WTC11 (cell line): ENCODE measurements at regions not wholly inside any gene's neighbourhood (a gene's known extent, or its start where the extent isn't known, plus 50 kb on each side); places are given as distances from the start of the nearest gene placed in this dataset.

Experiments
- ATAC-seq: fragments of 200-7000 bp; cut with Tn5 transposase; 2 replicates; pipeline ENCODE4 v1.10.0; 2021; ENCODE audit warnings: mild to moderate bottlenecking, moderate library complexity
- CTCF ChIA-PET: fragments of 300-600 bp; sonication (Branson Sonifier 250); formaldehyde crosslinking; loops from one replicate; lab custom pipeline; 2021; ENCODE audit warnings: antibody characterized with exemption; lab: Charles Lee
- POLR2A ChIA-PET: fragments of 350-600 bp; sonication (Branson Sonifier 250); formaldehyde crosslinking; loops from one replicate; lab custom pipeline; 2021; ENCODE audit warnings: antibody characterized with exemption; lab: Charles Lee
- DNase-seq: peaks from one replicate; pipeline ENCODE4 v3.0.0; 2021; ENCODE audit warnings: low spot score
- H3K27ac Mint-ChIP-seq: 2 replicates; pipeline ENCODE4 v1.8.0; 2021; ENCODE audit warnings: mixed read lengths
- H3K27me3 Mint-ChIP-seq: 2 replicates; pipeline ENCODE4 v1.8.0; 2021; ENCODE audit warnings: low read depth, mild to moderate bottlenecking, moderate library complexity, mixed read lengths
- H3K36me3 Mint-ChIP-seq: 2 replicates; pipeline ENCODE4 v1.8.0; 2021; ENCODE audit warnings: mixed read lengths
- H3K4me1 Mint-ChIP-seq: 2 replicates; pipeline ENCODE4 v1.8.0; 2022; ENCODE audit warnings: mixed read lengths
- H3K4me3 Mint-ChIP-seq: 2 replicates; pipeline ENCODE4 v1.8.0; 2021; ENCODE audit warnings: mild to moderate bottlenecking, moderate library complexity, mixed read lengths
- H3K9me3 Mint-ChIP-seq: 2 replicates; pipeline ENCODE4 v1.8.0; 2021; ENCODE audit warnings: mixed read lengths
- ATF1 ChIP-seq: sonication (generic); formaldehyde crosslinking; IDR thresholded peaks from 2 replicates; pipeline ENCODE4 v1.8.1; 2023; ENCODE audit warnings: mild to moderate bottlenecking, moderate library complexity, missing genetic modification reagents
- ELF4 ChIP-seq: sonication (generic); formaldehyde crosslinking; IDR thresholded peaks from 2 replicates; pipeline ENCODE4 v1.8.1; 2022; ENCODE audit warnings: low read depth, mild to moderate bottlenecking, moderate library complexity, missing genetic modification reagents
- GABPB1 ChIP-seq: sonication (generic); formaldehyde crosslinking; IDR thresholded peaks from 2 replicates; pipeline ENCODE4 v1.8.1; 2023; ENCODE audit warnings: mild to moderate bottlenecking, missing genetic modification reagents
- GRHL2 ChIP-seq: fragments of 250-450 bp; sonication (Bioruptor Pico); IDR thresholded peaks from 2 replicates; pipeline ENCODE4 v1.8.0; 2022; ENCODE audit warnings: mild to moderate bottlenecking, moderate library complexity; ENCODE audit not compliant: insufficient replicate concordance, severe bottlenecking
- GTF2I ChIP-seq: fragments of 250-450 bp; sonication (Bioruptor Pico); conservative IDR thresholded peaks from 2 replicates; pipeline ENCODE4 v1.4.0; 2021; ENCODE audit warnings: mild to moderate bottlenecking
- JAZF1 ChIP-seq: fragments of 250-450 bp; sonication (Bioruptor Pico); IDR thresholded peaks from 2 replicates; pipeline ENCODE4 v1.9.0; 2021; ENCODE audit warnings: moderate library complexity, mild to moderate bottlenecking, inconsistent platforms
- MXD4 ChIP-seq: fragments of 250-450 bp; sonication (Bioruptor Pico); IDR thresholded peaks from 2 replicates; pipeline ENCODE4 v1.8.0; 2021; ENCODE audit warnings: mild to moderate bottlenecking, moderate library complexity, borderline replicate concordance
- NR2C2 ChIP-seq: sonication (generic); formaldehyde crosslinking; IDR thresholded peaks from 2 replicates; pipeline ENCODE4 v1.8.0; 2022; ENCODE audit warnings: mild to moderate bottlenecking, missing genetic modification reagents
- NR3C1 ChIP-seq: sonication (generic); formaldehyde crosslinking; conservative IDR thresholded peaks from 2 replicates; pipeline ENCODE4 v1.8.1; 2023; ENCODE audit warnings: low read depth, mild to moderate bottlenecking, missing genetic modification reagents
- RORB ChIP-seq: fragments of 250-450 bp; sonication (Bioruptor Pico); IDR thresholded peaks from 2 replicates; pipeline ENCODE4 v1.9.0; 2021; ENCODE audit warnings: mild to moderate bottlenecking
- SOX15 ChIP-seq: fragments of 250-450 bp; sonication (Bioruptor Pico); IDR thresholded peaks from 2 replicates; pipeline ENCODE4 v1.9.0; 2021; ENCODE audit warnings: mild to moderate bottlenecking
- TEAD1 ChIP-seq: sonication (generic); formaldehyde crosslinking; IDR thresholded peaks from 2 replicates; pipeline ENCODE4 v1.8.0; 2022; ENCODE audit warnings: mild to moderate bottlenecking, missing genetic modification reagents
- TEAD4 ChIP-seq: sonication (generic); formaldehyde crosslinking; IDR thresholded peaks from 2 replicates; pipeline ENCODE4 v1.8.0; 2022; ENCODE audit warnings: mild to moderate bottlenecking, missing genetic modification reagents
- ZNF138 ChIP-seq: sonication (generic); formaldehyde crosslinking; conservative IDR thresholded peaks from 2 replicates; pipeline ENCODE4 v1.8.1; 2022; ENCODE audit warnings: mild to moderate bottlenecking, moderate library complexity, missing genetic modification reagents
- ZNF416 ChIP-seq: fragments of 250-450 bp; sonication (Bioruptor Pico); IDR thresholded peaks from 2 replicates; pipeline ENCODE4 v1.9.0; 2021; ENCODE audit warnings: mild to moderate bottlenecking, inconsistent platforms
- TF ChIP-seq, protein P1 (sequence below): fragments of 250-450 bp; sonication (Bioruptor Pico); IDR thresholded peaks from 2 replicates; pipeline ENCODE4 v1.9.0; 2021; ENCODE audit warnings: moderate library complexity, mild to moderate bottlenecking, inconsistent platforms, borderline replicate concordance
- TF ChIP-seq, protein P2 (sequence below): sonication (generic); formaldehyde crosslinking; IDR thresholded peaks from 2 replicates; pipeline ENCODE4 v1.8.0; 2022; ENCODE audit warnings: mild to moderate bottlenecking, missing genetic modification reagents
- TF ChIP-seq, protein P3 (sequence below): fragments of 250-450 bp; sonication (Bioruptor Pico); IDR thresholded peaks from 2 replicates; pipeline ENCODE4 v1.9.0; 2021; ENCODE audit warnings: mild to moderate bottlenecking
- TF ChIP-seq, protein P4 (sequence below): sonication (generic); formaldehyde crosslinking; IDR thresholded peaks from 2 replicates; pipeline ENCODE4 v1.8.1; 2022; ENCODE audit warnings: low read depth, missing genetic modification reagents, borderline replicate concordance
- TF ChIP-seq, protein P5 (sequence below): sonication (generic); formaldehyde crosslinking; IDR thresholded peaks from 2 replicates; pipeline ENCODE4 v1.8.1; 2022; ENCODE audit warnings: low read depth, mild to moderate bottlenecking, moderate library complexity, missing genetic modification reagents, borderline replicate concordance
- TF ChIP-seq, protein P6 (sequence below): sonication (generic); formaldehyde crosslinking; IDR thresholded peaks from 2 replicates; pipeline ENCODE4 v1.8.0; 2023; ENCODE audit warnings: missing genetic modification reagents
- TF ChIP-seq, protein P7 (sequence below): sonication (generic); formaldehyde crosslinking; IDR thresholded peaks from 2 replicates; pipeline ENCODE4 v1.8.0; 2022; ENCODE audit warnings: mild to moderate bottlenecking, missing genetic modification reagents
- TF ChIP-seq, protein P8 (sequence below): sonication (generic); formaldehyde crosslinking; IDR thresholded peaks from 2 replicates; pipeline ENCODE4 v1.8.1; 2023; ENCODE audit warnings: mild to moderate bottlenecking, missing genetic modification reagents, moderate library complexity
- TF ChIP-seq, protein P9 (sequence below): fragments of 250-450 bp; sonication (Bioruptor Pico); IDR thresholded peaks from 2 replicates; pipeline ENCODE4 v2.1.2; 2022; ENCODE audit warnings: mild to moderate bottlenecking, moderate library complexity

DNA sequence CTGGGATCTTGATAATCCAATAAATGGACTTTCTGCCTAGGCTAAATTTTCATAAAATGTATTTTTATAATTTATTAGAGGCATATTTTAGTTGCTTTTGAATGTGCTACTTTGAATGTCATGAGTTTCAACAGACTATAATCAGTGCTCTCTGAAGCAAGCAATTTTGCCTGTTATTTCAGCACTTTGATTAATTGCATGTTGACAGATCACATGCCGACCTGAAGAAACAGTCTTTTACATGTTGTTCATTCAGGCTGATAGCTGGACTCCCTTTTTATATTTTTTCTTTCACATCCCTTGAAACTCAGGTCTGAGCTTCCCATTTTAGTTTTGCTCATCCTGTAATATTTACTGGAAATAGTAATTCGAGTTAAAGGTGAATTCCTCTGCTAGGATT lies 341.0 kb downstream of the NAP1L3 start:
- TF ChIP-seq MXD4 (no peak), GTF2I (CRISPR knock-in tag) (no peak), ATF1 (CRISPR knock-in tag) (no peak), JAZF1 (no peak), GABPB1 (CRISPR knock-in tag) (no peak), TEAD4 (CRISPR knock-in tag) (no peak), SOX15 (no peak), ZNF416 (CRISPR knock-in tag) (no peak), NR3C1 (no peak), GRHL2 (CRISPR knock-in tag) (no peak), ZNF138 (CRISPR knock-in tag) (no peak), NR2C2 (no peak)
- TF ChIP-seq, protein P1, sequence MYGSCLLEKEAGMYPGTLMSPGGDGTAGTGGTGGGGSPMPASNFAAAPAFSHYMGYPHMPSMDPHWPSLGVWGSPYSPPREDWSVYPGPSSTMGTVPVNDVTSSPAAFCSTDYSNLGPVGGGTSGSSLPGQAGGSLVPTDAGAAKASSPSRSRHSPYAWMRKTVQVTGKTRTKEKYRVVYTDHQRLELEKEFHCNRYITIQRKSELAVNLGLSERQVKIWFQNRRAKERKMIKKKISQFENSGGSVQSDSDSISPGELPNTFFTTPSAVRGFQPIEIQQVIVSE (CRISPR knock-in tag), result no peak
- TF ChIP-seq, protein P2, sequence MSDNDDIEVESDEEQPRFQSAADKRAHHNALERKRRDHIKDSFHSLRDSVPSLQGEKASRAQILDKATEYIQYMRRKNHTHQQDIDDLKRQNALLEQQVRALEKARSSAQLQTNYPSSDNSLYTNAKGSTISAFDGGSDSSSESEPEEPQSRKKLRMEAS (CRISPR knock-in tag), result no peak
- TF ChIP-seq, protein P3, sequence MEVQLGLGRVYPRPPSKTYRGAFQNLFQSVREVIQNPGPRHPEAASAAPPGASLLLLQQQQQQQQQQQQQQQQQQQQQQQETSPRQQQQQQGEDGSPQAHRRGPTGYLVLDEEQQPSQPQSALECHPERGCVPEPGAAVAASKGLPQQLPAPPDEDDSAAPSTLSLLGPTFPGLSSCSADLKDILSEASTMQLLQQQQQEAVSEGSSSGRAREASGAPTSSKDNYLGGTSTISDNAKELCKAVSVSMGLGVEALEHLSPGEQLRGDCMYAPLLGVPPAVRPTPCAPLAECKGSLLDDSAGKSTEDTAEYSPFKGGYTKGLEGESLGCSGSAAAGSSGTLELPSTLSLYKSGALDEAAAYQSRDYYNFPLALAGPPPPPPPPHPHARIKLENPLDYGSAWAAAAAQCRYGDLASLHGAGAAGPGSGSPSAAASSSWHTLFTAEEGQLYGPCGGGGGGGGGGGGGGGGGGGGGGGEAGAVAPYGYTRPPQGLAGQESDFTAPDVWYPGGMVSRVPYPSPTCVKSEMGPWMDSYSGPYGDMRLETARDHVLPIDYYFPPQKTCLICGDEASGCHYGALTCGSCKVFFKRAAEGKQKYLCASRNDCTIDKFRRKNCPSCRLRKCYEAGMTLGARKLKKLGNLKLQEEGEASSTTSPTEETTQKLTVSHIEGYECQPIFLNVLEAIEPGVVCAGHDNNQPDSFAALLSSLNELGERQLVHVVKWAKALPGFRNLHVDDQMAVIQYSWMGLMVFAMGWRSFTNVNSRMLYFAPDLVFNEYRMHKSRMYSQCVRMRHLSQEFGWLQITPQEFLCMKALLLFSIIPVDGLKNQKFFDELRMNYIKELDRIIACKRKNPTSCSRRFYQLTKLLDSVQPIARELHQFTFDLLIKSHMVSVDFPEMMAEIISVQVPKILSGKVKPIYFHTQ (CRISPR knock-in tag), result no peak
- TF ChIP-seq, protein P4, sequence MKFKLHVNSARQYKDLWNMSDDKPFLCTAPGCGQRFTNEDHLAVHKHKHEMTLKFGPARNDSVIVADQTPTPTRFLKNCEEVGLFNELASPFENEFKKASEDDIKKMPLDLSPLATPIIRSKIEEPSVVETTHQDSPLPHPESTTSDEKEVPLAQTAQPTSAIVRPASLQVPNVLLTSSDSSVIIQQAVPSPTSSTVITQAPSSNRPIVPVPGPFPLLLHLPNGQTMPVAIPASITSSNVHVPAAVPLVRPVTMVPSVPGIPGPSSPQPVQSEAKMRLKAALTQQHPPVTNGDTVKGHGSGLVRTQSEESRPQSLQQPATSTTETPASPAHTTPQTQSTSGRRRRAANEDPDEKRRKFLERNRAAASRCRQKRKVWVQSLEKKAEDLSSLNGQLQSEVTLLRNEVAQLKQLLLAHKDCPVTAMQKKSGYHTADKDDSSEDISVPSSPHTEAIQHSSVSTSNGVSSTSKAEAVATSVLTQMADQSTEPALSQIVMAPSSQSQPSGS (CRISPR knock-in tag), result no peak
- TF ChIP-seq, protein P5, sequence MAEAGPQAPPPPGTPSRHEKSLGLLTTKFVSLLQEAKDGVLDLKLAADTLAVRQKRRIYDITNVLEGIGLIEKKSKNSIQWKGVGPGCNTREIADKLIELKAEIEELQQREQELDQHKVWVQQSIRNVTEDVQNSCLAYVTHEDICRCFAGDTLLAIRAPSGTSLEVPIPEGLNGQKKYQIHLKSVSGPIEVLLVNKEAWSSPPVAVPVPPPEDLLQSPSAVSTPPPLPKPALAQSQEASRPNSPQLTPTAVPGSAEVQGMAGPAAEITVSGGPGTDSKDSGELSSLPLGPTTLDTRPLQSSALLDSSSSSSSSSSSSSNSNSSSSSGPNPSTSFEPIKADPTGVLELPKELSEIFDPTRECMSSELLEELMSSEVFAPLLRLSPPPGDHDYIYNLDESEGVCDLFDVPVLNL (CRISPR knock-in tag), result no peak
- TF ChIP-seq, protein P6, sequence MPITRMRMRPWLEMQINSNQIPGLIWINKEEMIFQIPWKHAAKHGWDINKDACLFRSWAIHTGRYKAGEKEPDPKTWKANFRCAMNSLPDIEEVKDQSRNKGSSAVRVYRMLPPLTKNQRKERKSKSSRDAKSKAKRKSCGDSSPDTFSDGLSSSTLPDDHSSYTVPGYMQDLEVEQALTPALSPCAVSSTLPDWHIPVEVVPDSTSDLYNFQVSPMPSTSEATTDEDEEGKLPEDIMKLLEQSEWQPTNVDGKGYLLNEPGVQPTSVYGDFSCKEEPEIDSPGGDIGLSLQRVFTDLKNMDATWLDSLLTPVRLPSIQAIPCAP, result no peak
- TF ChIP-seq, protein P7, sequence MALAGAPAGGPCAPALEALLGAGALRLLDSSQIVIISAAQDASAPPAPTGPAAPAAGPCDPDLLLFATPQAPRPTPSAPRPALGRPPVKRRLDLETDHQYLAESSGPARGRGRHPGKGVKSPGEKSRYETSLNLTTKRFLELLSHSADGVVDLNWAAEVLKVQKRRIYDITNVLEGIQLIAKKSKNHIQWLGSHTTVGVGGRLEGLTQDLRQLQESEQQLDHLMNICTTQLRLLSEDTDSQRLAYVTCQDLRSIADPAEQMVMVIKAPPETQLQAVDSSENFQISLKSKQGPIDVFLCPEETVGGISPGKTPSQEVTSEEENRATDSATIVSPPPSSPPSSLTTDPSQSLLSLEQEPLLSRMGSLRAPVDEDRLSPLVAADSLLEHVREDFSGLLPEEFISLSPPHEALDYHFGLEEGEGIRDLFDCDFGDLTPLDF (CRISPR knock-in tag), result no peak
- ChIA-PET CTCF (no interaction called here), POLR2A (no interaction called here)
- Mint-ChIP-seq H3K4me3 (no peak overlapping the region), H3K27me3 (no peaks in the 10 kb centered on the region), H3K27ac (no peak overlapping the region), H3K4me1 (peaks cover 5% of the 10 kb centered on the region; the same call in 1 of the 2 replicates), H3K9me3 (peaks cover 4% of the 10 kb centered on the region; the same call in 1 of the 2 replicates), H3K36me3 (no peaks in the 10 kb centered on the region)
- no peak for DNase-seq
- no peak for ATAC-seq

DNA sequence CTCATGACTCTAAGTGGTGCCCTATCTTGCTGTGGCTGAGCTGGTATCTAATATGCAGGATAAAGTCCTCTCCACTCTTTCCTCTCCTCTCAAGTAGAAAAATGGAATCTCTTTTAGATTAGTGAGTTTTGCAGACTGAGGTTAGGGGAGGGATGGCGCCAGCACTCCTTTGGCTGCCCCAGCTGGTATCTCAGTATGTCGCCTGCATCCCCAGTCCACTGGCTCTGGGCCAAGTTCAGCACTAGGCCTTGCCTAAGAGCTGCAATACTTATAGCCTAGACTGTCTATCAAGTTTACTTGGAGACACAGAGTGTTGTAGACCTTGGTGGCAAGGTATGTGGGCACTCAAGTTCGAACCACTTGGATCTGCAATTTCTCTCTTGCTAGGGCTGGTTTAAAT lies 351.3 kb downstream of the NAP1L3 start:
- DNase-seq (no peak), ATAC-seq (no peak)
- Mint-ChIP-seq H3K9me3 (peaks cover 16% of the 10 kb centered on the region), H3K27me3 (no peaks in the 10 kb centered on the region), H3K36me3 (no peaks in the 10 kb centered on the region), H3K27ac (no peak overlapping the region), H3K4me3 (no peak overlapping the region), H3K4me1 (no peaks in the 10 kb centered on the region)
- POLR2A ChIA-PET, result no interaction called here
- CTCF ChIA-PET, result no interaction called here
- TF ChIP-seq RORB (CRISPR knock-in tag), result no peak
- TF ChIP-seq, protein P4 (CRISPR knock-in tag), result no peak
- TF ChIP-seq, protein P8, sequence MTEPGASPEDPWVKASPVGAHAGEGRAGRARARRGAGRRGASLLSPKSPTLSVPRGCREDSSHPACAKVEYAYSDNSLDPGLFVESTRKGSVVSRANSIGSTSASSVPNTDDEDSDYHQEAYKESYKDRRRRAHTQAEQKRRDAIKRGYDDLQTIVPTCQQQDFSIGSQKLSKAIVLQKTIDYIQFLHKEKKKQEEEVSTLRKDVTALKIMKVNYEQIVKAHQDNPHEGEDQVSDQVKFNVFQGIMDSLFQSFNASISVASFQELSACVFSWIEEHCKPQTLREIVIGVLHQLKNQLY (CRISPR knock-in tag), result no peak
- TF ChIP-seq, protein P9, sequence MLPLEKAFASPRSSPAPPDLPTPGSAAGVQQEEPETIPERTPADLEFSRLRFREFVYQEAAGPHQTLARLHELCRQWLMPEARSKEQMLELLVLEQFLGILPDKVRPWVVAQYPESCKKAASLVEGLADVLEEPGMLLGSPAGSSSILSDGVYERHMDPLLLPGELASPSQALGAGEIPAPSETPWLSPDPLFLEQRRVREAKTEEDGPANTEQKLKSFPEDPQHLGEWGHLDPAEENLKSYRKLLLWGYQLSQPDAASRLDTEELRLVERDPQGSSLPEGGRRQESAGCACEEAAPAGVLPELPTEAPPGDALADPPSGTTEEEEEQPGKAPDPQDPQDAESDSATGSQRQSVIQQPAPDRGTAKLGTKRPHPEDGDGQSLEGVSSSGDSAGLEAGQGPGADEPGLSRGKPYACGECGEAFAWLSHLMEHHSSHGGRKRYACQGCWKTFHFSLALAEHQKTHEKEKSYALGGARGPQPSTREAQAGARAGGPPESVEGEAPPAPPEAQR (CRISPR knock-in tag), result no peak
- no peak for TF ChIP-seq TEAD1
- no peak for TF ChIP-seq ELF4 (CRISPR knock-in tag)
- TF ChIP-seq NR3C1, result no peak
